Stomach smooth muscle (tissue), 2 donors: ENCODE measurements at regions not wholly inside any gene's neighbourhood (a gene's known extent, or its start where the extent isn't known, plus 50 kb on each side); places are given as distances from the start of the nearest gene placed in this dataset.

ENCODE experiments used
- H3K27ac ChIP-seq: one replicate; pipeline ENCODE4 v1.7.0; 2013; ENCODE audit warnings: mild to moderate bottlenecking, low read length, inconsistent platforms
- H3K27me3 ChIP-seq, 2 donors: one replicate each; pipeline ENCODE4 v1.7.0; 2013; ENCODE audit warnings: low read length in 2 of 2; ENCODE audit not compliant: insufficient read depth in 2 of 2, control insufficient read depth in 1 of 2
- H3K36me3 ChIP-seq, 2 donors: one replicate each; pipeline ENCODE4 v1.7.0; 2013; ENCODE audit warnings: low read length in 2 of 2; ENCODE audit not compliant: control insufficient read depth in 2 of 2, insufficient read depth in 2 of 2
- H3K4me1 ChIP-seq: one replicate; pipeline ENCODE4 v1.7.0; 2013; ENCODE audit warnings: low read length; ENCODE audit not compliant: control insufficient read depth, insufficient read depth
- H3K4me3 ChIP-seq, 2 donors: one replicate each; pipeline ENCODE4 v1.7.0; 2013; ENCODE audit warnings: low read length in 2 of 2
- H3K9ac ChIP-seq, 2 donors: one replicate each; pipeline ENCODE4 v1.7.0; 2013; ENCODE audit warnings: low read length in 2 of 2, mild to moderate bottlenecking in 1 of 2
- H3K9me3 ChIP-seq, 2 donors: one replicate each; pipeline ENCODE4 v1.7.0; 2013; ENCODE audit warnings: low read length in 2 of 2; ENCODE audit not compliant: control insufficient read depth in 2 of 2
- donor health status: healthy.
- donor health status: Pancreatic carcinoma.

DNA sequence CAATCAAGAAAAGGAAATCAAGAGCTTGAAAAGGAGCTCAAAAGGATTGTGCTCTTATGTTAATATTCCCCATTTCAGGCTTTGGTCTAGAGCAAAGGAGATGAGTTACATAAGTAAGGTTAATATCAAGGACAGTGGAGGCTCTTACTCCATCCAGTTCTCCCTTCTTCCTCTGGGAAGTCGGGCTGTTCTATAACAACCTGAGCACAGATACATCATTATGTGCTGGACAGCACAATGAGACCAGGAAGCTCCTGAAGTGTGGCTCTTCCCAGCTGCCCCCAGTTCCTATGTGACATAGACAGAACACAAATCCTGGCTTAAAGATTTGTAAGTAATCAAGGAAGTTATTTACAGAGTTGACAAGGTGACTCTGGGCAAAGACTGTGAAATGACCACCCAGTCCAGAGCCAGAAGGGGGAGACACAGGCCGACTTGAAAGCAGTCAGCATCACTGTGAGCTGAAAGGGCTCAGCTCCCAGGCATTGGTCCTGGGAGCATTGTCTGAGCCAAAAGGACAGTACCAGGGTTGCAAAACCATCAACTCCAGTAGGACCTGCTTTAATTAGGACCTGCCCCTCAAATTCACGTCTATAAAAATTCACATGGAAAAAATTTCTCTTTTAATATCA lies 917.6 kb upstream of the ACVR2A start:
- no peaks in the 10 kb centered on the region for H3K36me3 ChIP-seq
- H3K4me1 ChIP-seq: no peaks in the 10 kb centered on the region
- no peaks in the 10 kb centered on the region for H3K9me3 ChIP-seq
- H3K27me3 ChIP-seq: no peaks in the 10 kb centered on the region
- H3K9ac ChIP-seq: no peak overlapping the region
- H3K27ac ChIP-seq: no peak overlapping the region
- no peak overlapping the region for H3K4me3 ChIP-seq

DNA sequence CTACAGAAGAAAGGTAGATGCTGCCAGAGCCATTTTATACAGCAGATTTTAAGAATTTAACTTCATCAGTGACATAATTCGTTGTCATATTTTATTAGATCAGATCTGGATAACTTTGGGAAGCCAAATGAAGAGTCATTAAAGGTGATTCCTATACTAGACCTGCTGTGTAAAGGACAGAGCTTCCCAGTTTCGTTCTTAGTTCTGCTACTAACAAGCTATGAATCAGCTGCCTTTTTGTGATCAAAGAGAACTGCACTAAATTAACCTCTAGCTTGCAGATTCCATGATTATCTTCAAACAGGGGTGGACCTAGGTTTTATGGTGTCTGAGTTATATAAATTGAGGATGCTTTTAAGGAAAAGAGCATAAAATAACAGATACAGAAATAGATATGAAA lies 926.5 kb upstream of the ACVR2A start:
- no peaks in the 10 kb centered on the region for H3K4me1 ChIP-seq
- no peaks in the 10 kb centered on the region for H3K9me3 ChIP-seq
- H3K36me3 ChIP-seq: no peaks in the 10 kb centered on the region
- no peaks in the 10 kb centered on the region for H3K27me3 ChIP-seq
- no peak overlapping the region for H3K27ac ChIP-seq
- no peak overlapping the region for H3K4me3 ChIP-seq
- H3K9ac ChIP-seq: no peak overlapping the region

DNA sequence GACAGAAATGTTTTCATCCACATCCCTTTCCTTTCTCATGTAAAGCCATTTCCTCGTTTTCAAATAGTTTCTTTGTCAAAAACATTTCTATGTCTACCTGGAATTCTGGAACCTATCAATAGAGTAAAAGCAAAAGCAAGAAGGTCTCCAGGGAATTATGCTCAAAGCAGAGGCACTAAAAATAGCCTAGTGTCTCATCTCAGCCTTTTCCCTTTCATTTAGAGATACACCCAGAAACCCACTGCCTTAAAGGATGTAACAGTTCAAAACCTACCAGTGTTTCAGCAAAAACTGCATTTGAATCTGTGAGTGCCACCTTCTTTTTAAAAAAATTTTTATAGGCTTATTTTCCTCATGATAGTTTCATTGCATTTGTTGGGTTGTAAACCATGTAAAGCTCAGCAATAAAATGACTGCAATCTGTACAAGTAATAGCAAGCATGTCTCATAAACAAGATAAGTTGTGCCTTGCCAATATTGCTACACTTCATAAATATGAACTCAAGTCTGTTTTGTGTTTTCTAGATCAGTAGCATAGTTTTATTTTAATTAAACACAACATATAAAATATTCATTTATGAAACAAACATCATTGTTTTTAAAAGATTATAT lies 927.3 kb upstream of the ACVR2A start:
- Histone ChIP-seq H3K27me3 (no peaks in the 10 kb centered on the region), H3K27ac (no peak overlapping the region), H3K4me3 (no peak overlapping the region), H3K9ac (no peak overlapping the region), H3K36me3 (no peaks in the 10 kb centered on the region), H3K9me3 (no peaks in the 10 kb centered on the region), H3K4me1 (no peaks in the 10 kb centered on the region)

DNA sequence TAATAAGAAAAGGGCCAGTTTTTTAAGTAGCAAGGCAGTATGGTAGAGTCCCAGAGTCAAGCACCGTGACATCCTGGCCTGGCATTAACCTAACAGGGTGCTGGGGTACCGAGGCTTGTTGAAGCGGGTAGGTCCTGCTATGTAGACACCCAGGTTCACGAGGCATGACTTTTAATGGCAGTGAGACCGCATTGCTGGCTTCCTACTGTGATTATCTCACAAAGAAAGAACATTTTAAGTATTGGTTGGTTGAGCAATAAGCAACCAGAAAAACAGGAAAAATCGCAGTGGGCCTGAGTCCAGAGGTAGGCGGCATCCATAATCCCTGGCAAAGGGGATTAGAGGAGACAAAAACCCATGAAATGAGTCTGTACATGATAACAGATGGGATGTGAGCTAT lies 927.9 kb upstream of the ACVR2A start:
- no peak overlapping the region for H3K27ac ChIP-seq
- H3K27me3 ChIP-seq: no peaks in the 10 kb centered on the region
- H3K9ac ChIP-seq: no peak overlapping the region
- no peaks in the 10 kb centered on the region for H3K36me3 ChIP-seq
- no peak overlapping the region for H3K4me3 ChIP-seq
- H3K4me1 ChIP-seq: no peaks in the 10 kb centered on the region
- H3K9me3 ChIP-seq: no peaks in the 10 kb centered on the region

DNA sequence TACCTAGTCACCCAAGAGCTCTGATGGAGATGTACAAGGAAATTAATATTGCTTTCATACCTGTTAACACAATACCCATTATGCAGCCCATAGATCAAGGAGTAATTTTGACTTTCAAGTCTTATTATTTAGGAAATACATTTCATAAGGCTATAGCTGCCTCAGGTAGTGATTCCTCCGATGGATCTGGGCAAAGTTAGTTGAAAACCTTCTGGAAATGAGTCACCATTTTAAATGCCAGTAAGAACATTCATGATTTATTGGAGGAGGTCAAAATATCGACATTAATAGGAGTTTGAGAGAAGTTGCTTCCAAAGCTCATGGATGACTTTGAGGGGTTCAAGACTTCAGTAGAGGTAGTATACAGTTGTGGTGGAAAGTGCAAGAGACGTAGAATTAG lies 931.4 kb upstream of the ACVR2A start:
- no peaks in the 10 kb centered on the region for H3K9me3 ChIP-seq
- no peaks in the 10 kb centered on the region for H3K27me3 ChIP-seq
- no peaks in the 10 kb centered on the region for H3K4me1 ChIP-seq
- H3K4me3 ChIP-seq: no peak overlapping the region
- no peak overlapping the region for H3K27ac ChIP-seq
- no peaks in the 10 kb centered on the region for H3K36me3 ChIP-seq
- no peak overlapping the region for H3K9ac ChIP-seq

DNA sequence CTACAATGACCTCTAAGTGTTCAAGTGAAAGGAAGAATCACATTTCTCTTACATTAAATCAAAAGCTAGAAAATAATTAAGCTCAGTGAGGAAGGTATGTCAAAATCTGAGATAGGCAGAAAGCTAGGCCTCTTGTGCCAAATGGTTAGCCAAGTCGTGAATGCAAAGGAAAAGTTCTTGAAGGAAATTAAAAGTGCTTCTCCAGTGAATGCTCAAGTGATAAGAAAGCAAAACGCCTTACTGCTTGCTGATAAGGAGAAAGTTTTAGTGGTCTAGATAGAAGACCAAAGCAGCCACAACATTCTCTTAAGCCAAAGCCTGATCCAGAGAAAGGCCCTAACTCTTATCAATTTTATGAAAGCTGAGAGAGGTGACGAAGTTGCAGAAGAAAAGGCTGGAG lies 932.3 kb upstream of the ACVR2A start:
- H3K4me3 ChIP-seq: no peak overlapping the region
- H3K9me3 ChIP-seq: no peaks in the 10 kb centered on the region
- no peaks in the 10 kb centered on the region for H3K36me3 ChIP-seq
- H3K9ac ChIP-seq: no peak overlapping the region
- no peaks in the 10 kb centered on the region for H3K4me1 ChIP-seq
- H3K27ac ChIP-seq: no peak overlapping the region
- H3K27me3 ChIP-seq: no peaks in the 10 kb centered on the region

DNA sequence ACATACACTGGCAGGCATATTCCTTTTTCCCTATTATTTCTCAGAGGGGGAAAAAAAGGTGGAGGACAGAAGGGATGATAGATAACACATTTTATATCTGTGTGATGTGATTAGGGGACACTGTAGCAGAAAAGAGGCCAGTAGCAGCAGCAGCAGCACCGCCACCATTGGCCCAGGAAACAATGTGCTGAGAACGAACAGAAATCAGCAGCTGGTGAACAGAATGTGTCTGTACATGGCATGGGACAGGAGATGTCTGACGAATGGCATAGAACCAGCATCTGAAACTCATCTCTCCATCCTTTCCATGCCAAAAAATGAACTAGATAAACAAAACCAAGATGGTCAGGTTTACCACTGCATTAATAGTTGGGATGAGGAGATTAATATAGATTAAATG lies 936.1 kb upstream of the ACVR2A start:
- Histone ChIP-seq H3K9ac (no peak overlapping the region), H3K27me3 (no peaks in the 10 kb centered on the region), H3K36me3 (no peaks in the 10 kb centered on the region), H3K4me1 (no peaks in the 10 kb centered on the region), H3K9me3 (no peaks in the 10 kb centered on the region), H3K27ac (no peak overlapping the region), H3K4me3 (no peak overlapping the region)

DNA sequence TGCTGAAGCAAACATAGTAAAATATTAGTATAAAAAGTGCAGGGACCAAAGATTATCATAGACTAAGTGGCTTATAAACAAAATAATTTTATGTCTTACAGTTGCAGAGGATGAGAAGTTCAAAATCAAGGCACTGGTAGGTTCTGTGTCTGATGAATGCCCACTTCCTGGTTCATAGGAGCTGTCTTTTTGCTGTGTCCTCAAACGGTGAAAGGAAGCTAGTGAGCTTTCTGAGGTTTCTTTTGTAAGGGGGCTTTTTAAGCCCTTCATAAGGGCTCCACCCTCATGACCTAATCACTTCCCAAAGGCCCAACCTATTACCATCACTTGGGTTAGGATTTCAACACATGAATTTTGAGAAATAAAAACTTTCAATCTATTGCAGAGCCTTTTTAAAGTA lies 946.7 kb upstream of the ACVR2A start:
- no peak overlapping the region for H3K4me3 ChIP-seq
- H3K9me3 ChIP-seq: no peaks in the 10 kb centered on the region
- no peaks in the 10 kb centered on the region for H3K4me1 ChIP-seq
- H3K9ac ChIP-seq: no peak overlapping the region
- no peaks in the 10 kb centered on the region for H3K36me3 ChIP-seq
- H3K27me3 ChIP-seq: no peaks in the 10 kb centered on the region
- H3K27ac ChIP-seq: no peak overlapping the region

DNA sequence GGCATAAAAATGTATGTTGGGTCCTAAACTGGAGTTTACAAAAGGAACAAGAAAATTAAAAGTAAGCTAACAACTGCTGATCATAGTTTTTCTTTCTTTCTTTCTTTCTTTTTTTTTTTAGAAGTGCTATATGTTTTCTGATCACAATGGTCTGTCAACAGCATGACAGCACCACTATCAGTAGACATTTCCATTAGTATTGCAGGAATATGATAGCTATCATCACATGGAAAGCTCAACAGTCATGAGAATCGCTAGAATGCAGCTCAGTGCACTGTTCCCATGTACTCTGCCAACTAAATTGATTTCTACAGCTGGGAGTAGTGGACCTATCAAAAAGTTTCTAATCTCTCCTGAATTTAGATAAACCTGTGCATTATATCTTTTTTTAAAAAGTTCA lies 950.3 kb upstream of the ACVR2A start:
- H3K27ac ChIP-seq: no peak overlapping the region
- H3K9me3 ChIP-seq: no peaks in the 10 kb centered on the region
- no peak overlapping the region for H3K4me3 ChIP-seq
- H3K27me3 ChIP-seq: no peaks in the 10 kb centered on the region
- no peaks in the 10 kb centered on the region for H3K36me3 ChIP-seq
- no peak overlapping the region for H3K9ac ChIP-seq
- no peaks in the 10 kb centered on the region for H3K4me1 ChIP-seq

DNA sequence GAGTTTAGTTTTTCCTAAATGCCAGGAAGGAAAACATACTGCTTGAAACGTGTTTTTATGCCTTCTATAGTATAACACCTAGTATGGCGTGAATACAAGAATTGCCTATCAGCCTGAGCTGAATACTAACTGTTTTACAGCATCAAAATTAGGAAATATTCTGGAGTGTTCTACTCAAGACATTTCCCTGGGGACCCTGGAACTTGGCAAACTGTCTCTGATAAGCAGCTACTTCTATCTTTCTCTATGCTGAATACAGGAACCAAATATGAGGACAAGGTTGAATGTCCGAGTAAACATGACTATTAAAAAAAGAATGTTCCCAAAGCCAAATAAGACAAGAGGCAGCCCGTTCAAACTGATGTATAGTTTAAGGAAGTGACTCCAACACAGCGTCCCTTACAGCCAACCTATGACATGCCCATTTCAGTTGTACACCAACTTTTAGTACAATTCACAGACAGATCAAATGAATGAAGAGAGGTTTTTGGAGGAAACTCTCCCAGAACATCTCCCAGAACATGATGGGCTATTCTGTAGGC lies 951.3 kb upstream of the ACVR2A start:
- H3K4me1 ChIP-seq: no peaks in the 10 kb centered on the region
- H3K27ac ChIP-seq: no peak overlapping the region
- no peaks in the 10 kb centered on the region for H3K36me3 ChIP-seq
- H3K9ac ChIP-seq: no peak overlapping the region
- no peak overlapping the region for H3K4me3 ChIP-seq
- H3K9me3 ChIP-seq: no peaks in the 10 kb centered on the region
- H3K27me3 ChIP-seq: no peaks in the 10 kb centered on the region

DNA sequence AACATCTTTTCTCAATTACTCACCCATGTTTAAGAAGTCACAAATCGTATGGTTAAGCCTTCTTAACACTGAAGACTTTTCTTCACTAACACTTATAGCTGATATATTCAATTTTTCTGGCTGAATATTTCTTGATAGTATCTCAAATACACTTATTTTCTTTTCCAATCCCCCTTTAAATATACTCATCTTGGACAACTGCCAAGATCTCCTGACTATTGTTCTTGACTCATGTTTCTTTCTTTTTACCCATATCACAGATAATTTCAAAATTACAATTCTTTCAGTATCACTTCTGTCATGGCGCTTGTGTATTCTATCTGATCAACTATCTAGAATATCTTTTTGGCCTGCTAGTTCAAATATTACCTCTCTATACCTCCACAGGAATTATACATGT lies 954.3 kb upstream of the ACVR2A start:
- H3K27me3 ChIP-seq: no peaks in the 10 kb centered on the region
- no peaks in the 10 kb centered on the region for H3K4me1 ChIP-seq
- no peaks in the 10 kb centered on the region for H3K9me3 ChIP-seq
- no peaks in the 10 kb centered on the region for H3K36me3 ChIP-seq
- no peak overlapping the region for H3K4me3 ChIP-seq
- no peak overlapping the region for H3K9ac ChIP-seq
- H3K27ac ChIP-seq: no peak overlapping the region
